Prostate gland (tissue), 2 donors: ENCODE measurements at regions not wholly inside any gene's neighbourhood (a gene's known extent, or its start where the extent isn't known, plus 50 kb on each side); places are given as distances from the start of the nearest gene placed in this dataset.

ENCODE experiments used
- POLR2A ChIP-seq: fragments of 450-650 bp; IDR thresholded peaks from one replicate; pipeline ENCODE4 v1.6.1; 2016; ENCODE audit warnings: antibody characterized with exemption, mild to moderate bottlenecking
- POLR2AphosphoS5 ChIP-seq: sonication (generic); formaldehyde crosslinking; IDR thresholded peaks from one replicate; pipeline ENCODE4 v1.6.1; 2017; ENCODE audit warnings: antibody characterized with exemption
- TF ChIP-seq, protein P1 (sequence below), 4 experiments: fragments of 200-600 bp in 2 of 4; fragments of 450-650 bp in 2 of 4; sonication (generic) in 2 of 4; IDR thresholded peaks; 1 replicate in 3 of 4; 2 replicates in 1 of 4; pipeline ENCODE4 v1.5.1; 2016 to 2019; ENCODE audit warnings: antibody characterized with exemption in 4 of 4, mild to moderate bottlenecking in 2 of 4, moderate library complexity in 2 of 4

DNA sequence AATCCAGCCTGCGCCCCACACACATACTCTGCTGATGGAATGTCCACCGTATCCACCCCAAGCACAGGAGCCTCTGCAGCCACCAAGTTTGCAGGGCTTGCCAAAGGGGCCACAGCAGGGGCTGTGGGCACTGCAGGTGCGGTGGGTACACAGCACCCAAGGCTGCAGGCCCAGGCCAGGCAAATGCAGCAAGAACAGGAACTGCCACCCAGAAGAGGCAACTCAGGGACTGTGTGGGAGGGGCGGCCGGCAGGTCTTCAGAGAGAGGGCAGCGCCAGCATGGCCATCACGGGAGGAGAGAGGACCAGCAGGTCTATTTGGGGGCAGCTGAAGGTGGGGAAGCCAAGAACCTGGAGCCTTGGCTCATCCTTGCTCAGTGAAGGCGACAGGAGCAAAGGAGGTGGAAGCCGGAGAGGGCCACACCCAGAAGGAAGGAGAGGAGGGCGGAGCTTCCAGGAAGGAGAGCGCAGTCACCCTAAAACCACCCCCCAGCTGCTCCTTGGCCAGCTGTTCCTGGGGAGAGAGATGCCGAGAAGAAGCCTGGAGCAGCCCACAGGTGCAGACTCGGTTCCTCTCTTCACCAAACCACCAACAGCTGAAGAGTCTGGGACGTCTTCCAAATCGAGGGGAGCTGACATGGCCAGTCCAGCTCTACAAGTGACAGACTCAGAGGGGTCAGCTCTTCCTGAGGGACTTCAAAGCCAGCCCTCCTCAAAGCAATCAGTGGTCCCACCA lies 265.1 kb upstream of the CDYL start:
- TF ChIP-seq, protein P1, sequence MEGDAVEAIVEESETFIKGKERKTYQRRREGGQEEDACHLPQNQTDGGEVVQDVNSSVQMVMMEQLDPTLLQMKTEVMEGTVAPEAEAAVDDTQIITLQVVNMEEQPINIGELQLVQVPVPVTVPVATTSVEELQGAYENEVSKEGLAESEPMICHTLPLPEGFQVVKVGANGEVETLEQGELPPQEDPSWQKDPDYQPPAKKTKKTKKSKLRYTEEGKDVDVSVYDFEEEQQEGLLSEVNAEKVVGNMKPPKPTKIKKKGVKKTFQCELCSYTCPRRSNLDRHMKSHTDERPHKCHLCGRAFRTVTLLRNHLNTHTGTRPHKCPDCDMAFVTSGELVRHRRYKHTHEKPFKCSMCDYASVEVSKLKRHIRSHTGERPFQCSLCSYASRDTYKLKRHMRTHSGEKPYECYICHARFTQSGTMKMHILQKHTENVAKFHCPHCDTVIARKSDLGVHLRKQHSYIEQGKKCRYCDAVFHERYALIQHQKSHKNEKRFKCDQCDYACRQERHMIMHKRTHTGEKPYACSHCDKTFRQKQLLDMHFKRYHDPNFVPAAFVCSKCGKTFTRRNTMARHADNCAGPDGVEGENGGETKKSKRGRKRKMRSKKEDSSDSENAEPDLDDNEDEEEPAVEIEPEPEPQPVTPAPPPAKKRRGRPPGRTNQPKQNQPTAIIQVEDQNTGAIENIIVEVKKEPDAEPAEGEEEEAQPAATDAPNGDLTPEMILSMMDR (IDR thresholded peaks at IDR 0.05), result no peak
- TF ChIP-seq POLR2A (no peak), POLR2AphosphoS5 (no peak)
